Liver (tissue), 8 donors: ENCODE measurements at regions not wholly inside any gene's neighbourhood (a gene's known extent, or its start where the extent isn't known, plus 50 kb on each side); places are given as distances from the start of the nearest gene placed in this dataset.

ENCODE experiments used
- DNase-seq: peaks from one replicate; pipeline ENCODE4 v3.0.0-alpha.2; 2017; ENCODE audit warnings: low spot score
- H3K27ac ChIP-seq, 2 donors: one replicate each; pipeline ENCODE4 v1.7.0; 2013; ENCODE audit warnings: inconsistent platforms in 2 of 2, low read length in 2 of 2, control low read depth in 1 of 2, low read depth in 1 of 2, mild to moderate bottlenecking in 1 of 2
- H3K27me3 ChIP-seq, 4 donors: one replicate each; pipeline versions ENCODE4 v1.6.1 to v1.7.0; 2013; ENCODE audit warnings: low read length in 3 of 4, inconsistent platforms in 1 of 4, mild to moderate bottlenecking in 1 of 4, moderate library complexity in 1 of 4; ENCODE audit not compliant: control insufficient read depth in 4 of 4, insufficient read depth in 4 of 4
- H3K36me3 ChIP-seq, 4 donors: one replicate each; pipeline versions ENCODE4 v1.6.1 to v1.7.0; 2013; ENCODE audit warnings: low read length in 3 of 4, mild to moderate bottlenecking in 3 of 4, low read depth in 1 of 4, moderate library complexity in 1 of 4; ENCODE audit not compliant: control insufficient read depth in 4 of 4, insufficient read depth in 3 of 4
- H3K4me1 ChIP-seq, 4 donors: one replicate each; pipeline versions ENCODE4 v1.6.1 to v1.7.0; 2013; ENCODE audit warnings: low read length in 3 of 4, mild to moderate bottlenecking in 3 of 4, moderate library complexity in 1 of 4; ENCODE audit not compliant: control insufficient read depth in 4 of 4, insufficient read depth in 4 of 4
- H3K4me3 ChIP-seq, 3 donors: one replicate each; pipeline versions ENCODE4 v1.6.1 to v1.7.0; 2013; ENCODE audit warnings: low read length in 3 of 3, control low read depth in 1 of 3, low read depth in 1 of 3, mild to moderate bottlenecking in 1 of 3
- H3K9ac ChIP-seq, 2 donors: one replicate each; pipeline ENCODE4 v1.7.0; 2013; ENCODE audit warnings: low read length in 2 of 2, mild to moderate bottlenecking in 2 of 2, moderate library complexity in 2 of 2, control low read depth in 1 of 2, low read depth in 1 of 2
- H3K9me3 ChIP-seq, 4 donors: one replicate each; pipeline versions ENCODE4 v1.6.1 to v1.7.0; 2013; ENCODE audit warnings: low read length in 3 of 4; ENCODE audit not compliant: control insufficient read depth in 4 of 4
- ATF3 ChIP-seq: IDR thresholded peaks from 2 replicates; pipeline ENCODE4 v1.6.1; 2016; ENCODE audit warnings: antibody characterized with exemption
- CTCF ChIP-seq: fragments of 150-350 bp; IDR thresholded peaks from 2 replicates; pipeline ENCODE4 v1.5.1; 2017; ENCODE audit warnings: improper control_type of control experiment, low read depth, low read length; ENCODE audit not compliant: missing input control
- EGR1 ChIP-seq, 2 donors: IDR thresholded peaks; 2 replicates each; pipeline ENCODE4 v1.6.1; 2016 to 2018; ENCODE audit warnings: antibody characterized with exemption in 2 of 2, low read depth in 2 of 2
- FOXA1 ChIP-seq: IDR thresholded peaks from 2 replicates; pipeline ENCODE4 v1.6.1; 2016; ENCODE audit warnings: antibody characterized with exemption
- FOXA2 ChIP-seq: IDR thresholded peaks from 2 replicates; pipeline ENCODE4 v1.6.1; 2016; ENCODE audit warnings: antibody characterized with exemption
- GABPA ChIP-seq, 2 donors: IDR thresholded peaks in 1 of 2; conservative IDR thresholded peaks in 1 of 2; 2 replicates each; pipeline ENCODE4 v1.6.1; 2016; ENCODE audit warnings: antibody characterized with exemption in 2 of 2, mild to moderate bottlenecking in 1 of 2, moderate library complexity in 1 of 2
- HNF4A ChIP-seq, 2 donors: conservative IDR thresholded peaks; 2 replicates each; pipeline ENCODE4 v1.6.1; 2016; ENCODE audit warnings: antibody characterized with exemption in 2 of 2, mild to moderate bottlenecking in 2 of 2
- HNF4G ChIP-seq: IDR thresholded peaks from 2 replicates; pipeline ENCODE4 v1.6.1; 2016; ENCODE audit warnings: antibody characterized with exemption
- JUND ChIP-seq, 2 donors: IDR thresholded peaks; 2 replicates each; pipeline ENCODE4 v1.6.1; 2016; ENCODE audit warnings: antibody characterized with exemption in 2 of 2
- MAX ChIP-seq: IDR thresholded peaks from 2 replicates; pipeline ENCODE4 v1.6.1; 2016; ENCODE audit warnings: antibody characterized with exemption
- NR2F2 ChIP-seq: IDR thresholded peaks from 2 replicates; pipeline ENCODE4 v1.6.1; 2016; ENCODE audit warnings: antibody characterized with exemption
- RAD21 ChIP-seq, 2 donors: IDR thresholded peaks; 2 replicates each; pipeline ENCODE4 v1.6.1; 2016; ENCODE audit warnings: antibody characterized with exemption in 2 of 2, mild to moderate bottlenecking in 2 of 2
- REST ChIP-seq: IDR thresholded peaks from 2 replicates; pipeline ENCODE4 v1.6.1; 2016; ENCODE audit warnings: antibody characterized with exemption, mild to moderate bottlenecking
- RXRA ChIP-seq, 2 donors: IDR thresholded peaks; 2 replicates each; pipeline ENCODE4 v1.6.1; 2017 to 2018; ENCODE audit warnings: antibody characterized with exemption in 2 of 2, mild to moderate bottlenecking in 1 of 2
- SP1 ChIP-seq: IDR thresholded peaks from 2 replicates; pipeline ENCODE4 v1.6.1; 2018; ENCODE audit warnings: antibody characterized with exemption, mild to moderate bottlenecking
- TAF1 ChIP-seq: conservative IDR thresholded peaks from 2 replicates; pipeline ENCODE4 v1.6.1; 2016; ENCODE audit warnings: antibody characterized with exemption, mild to moderate bottlenecking
- YY1 ChIP-seq: IDR thresholded peaks from 2 replicates; pipeline ENCODE4 v1.6.1; 2016; ENCODE audit warnings: antibody characterized with exemption, mild to moderate bottlenecking
- ZBTB33 ChIP-seq: IDR thresholded peaks from 2 replicates; pipeline ENCODE4 v1.6.1; 2016; ENCODE audit warnings: antibody characterized with exemption
- WGBS: extraction: QIAGEN DNeasy Blood & Tissue Kit; methylation state at CpG from one replicate; pipeline ENCODE4 v1.1.7; 2013; 5-methylcytosine and 5-hydroxymethylcytosine counted together
- donor health status: healthy.
- donor health status: healthy.
- donor health status: healthy.
- donor health status: healthy.
- donor health status: healthy.

- 90% methylated on average over 9 of the region's 9 CpGs for WGBS
- DNase-seq = no peak
- H3K9ac ChIP-seq = no peak overlapping the region
- H3K27me3 ChIP-seq = peaks cover 0 to 7% (median under 1%) of the 10 kb centered on the region in 4 donors
- no peaks in the 10 kb centered on the region for H3K4me1 ChIP-seq
- no peaks in the 10 kb centered on the region for H3K9me3 ChIP-seq
- TF ChIP-seq EGR1 (IDR thresholded peaks at IDR 0.05; ENCODE audit: low read depth in 2 of 2) (no peak), HNF4A (conservative IDR thresholded peaks at IDR 0.05) (no peak), HNF4G (no peak), FOXA1 (no peak), RXRA (IDR thresholded peaks at IDR 0.05) (no peak), JUND (IDR thresholded peaks at IDR 0.05) (no peak), NR2F2 (no peak), TAF1 (no peak), ZBTB33 (no peak), GABPA (IDR thresholded peaks at IDR 0.05 in 1 of 2, conservative IDR thresholded peaks at IDR 0.05 in 1 of 2) (no peak), SP1 (no peak), YY1 (no peak), RAD21 (IDR thresholded peaks at IDR 0.05) (no peak)
- H3K4me3 ChIP-seq = no peak overlapping the region
- no peaks in the 10 kb centered on the region for H3K36me3 ChIP-seq
- no peak overlapping the region for H3K27ac ChIP-seq
These were observed 146.9 kb upstream of the MYLIP start for GRCh38 chr6:15981956-15982355.

GRCh38 chr6:15980801-15981200, 148.1 kb upstream of the MYLIP start:
- Histone ChIP-seq H3K4me1 (no peaks in the 10 kb centered on the region), H3K9ac (no peak overlapping the region), H3K27ac (no peak overlapping the region), H3K4me3 (no peak overlapping the region), H3K36me3 (no peaks in the 10 kb centered on the region), H3K9me3 (no peaks in the 10 kb centered on the region), H3K27me3 (peaks cover 0 to 7% (median under 1%) of the 10 kb centered on the region in 4 donors)
- WGBS = 77% methylated on average over 4 of the region's 4 CpGs
- TF ChIP-seq REST (no peak), MAX (no peak), ZBTB33 (no peak), JUND (IDR thresholded peaks at IDR 0.05) (no peak), YY1 (no peak), RAD21 (IDR thresholded peaks at IDR 0.05) (no peak), EGR1 (IDR thresholded peaks at IDR 0.05; ENCODE audit: low read depth in 2 of 2) (no peak), TAF1 (no peak), SP1 (no peak), FOXA2 (no peak), GABPA (IDR thresholded peaks at IDR 0.05 in 1 of 2, conservative IDR thresholded peaks at IDR 0.05 in 1 of 2) (no peak), HNF4G (no peak), NR2F2 (no peak), RXRA (IDR thresholded peaks at IDR 0.05) (no peak), CTCF (no peak), HNF4A (conservative IDR thresholded peaks at IDR 0.05) (no peak), ATF3 (no peak), FOXA1 (no peak)
- no peak for DNase-seq
